C1 segment of cervical spinal cord (tissue), 14 donors: ENCODE measurements at regions not wholly inside any gene's neighbourhood (a gene's known extent, or its start where the extent isn't known, plus 50 kb on each side); places are given as distances from the start of the nearest gene placed in this dataset.
"Not testable (repeated sequence)": the region's sequence is repeated elsewhere in the genome, so short reads cannot be mapped to it uniquely, and the experiment has no call there.

Experiments used
- DNase-seq, 14 donors: peaks; one replicate each; lab custom pipeline; 2025; lab: John Stamatoyannopoulos, UW

GRCh38 chr3:18556503-18557135 is 131.5 kb upstream of the SATB1 start:
- DNase-seq, result no peak

- no peak for DNase-seq
These were observed 130.9 kb upstream of the SATB1 start for GRCh38 chr3:18556001-18556408.

DNA sequence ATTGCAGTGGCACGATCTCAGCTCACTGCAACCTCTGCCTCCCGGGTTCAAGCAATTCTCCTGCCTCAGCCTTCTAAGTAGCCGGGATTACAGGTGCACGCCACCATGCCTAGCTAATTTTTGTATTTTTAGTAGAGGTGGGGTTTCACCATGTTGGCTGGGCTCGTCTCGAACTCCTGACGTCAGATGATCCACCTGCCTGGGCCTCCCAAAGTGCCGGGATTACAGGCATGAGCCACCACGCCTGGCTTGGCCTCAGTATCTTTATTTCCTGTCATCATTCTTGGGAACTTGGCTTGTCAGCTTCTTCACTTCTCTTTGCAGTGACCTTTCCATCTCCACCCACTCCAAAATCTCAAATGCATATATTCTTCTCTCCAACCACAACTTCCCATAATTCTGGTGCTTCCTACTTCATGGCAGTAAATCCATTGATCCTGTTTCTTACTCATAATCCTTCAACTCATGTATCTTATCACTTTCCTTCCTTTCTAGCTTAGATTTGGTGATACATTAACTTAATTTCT is 127.5 kb upstream of the SATB1 start:
- DNase-seq, result not testable (repeated sequence)

GRCh38 chr3:18546632-18547031 is 121.5 kb upstream of the SATB1 start:
- DNase-seq, result no peak

GRCh38 chr3:18544146-18544545 is 119.0 kb upstream of the SATB1 start:
- no peak for DNase-seq

- no peak for DNase-seq
These were observed 113.5 kb upstream of the SATB1 start for GRCh38 chr3:18538463-18539230.

GRCh38 chr3:18533039-18533438 is 107.9 kb upstream of the SATB1 start:
- no peak for DNase-seq

- DNase-seq, result no peak
These were observed 106.5 kb upstream of the SATB1 start for GRCh38 chr3:18531662-18532061.

GRCh38 chr3:18529631-18530030 is 104.5 kb upstream of the SATB1 start:
- no peak for DNase-seq

GRCh38 chr3:18527691-18528090 is 102.6 kb upstream of the SATB1 start:
- no peak for DNase-seq

GRCh38 chr3:18526667-18527066 is 101.5 kb upstream of the SATB1 start:
- no peak for DNase-seq

GRCh38 chr3:18516170-18516569 is 91.0 kb upstream of the SATB1 start:
- not testable (repeated sequence) for DNase-seq

- no peak for DNase-seq
These were observed 88.0 kb upstream of the SATB1 start for GRCh38 chr3:18513091-18513490.

DNA sequence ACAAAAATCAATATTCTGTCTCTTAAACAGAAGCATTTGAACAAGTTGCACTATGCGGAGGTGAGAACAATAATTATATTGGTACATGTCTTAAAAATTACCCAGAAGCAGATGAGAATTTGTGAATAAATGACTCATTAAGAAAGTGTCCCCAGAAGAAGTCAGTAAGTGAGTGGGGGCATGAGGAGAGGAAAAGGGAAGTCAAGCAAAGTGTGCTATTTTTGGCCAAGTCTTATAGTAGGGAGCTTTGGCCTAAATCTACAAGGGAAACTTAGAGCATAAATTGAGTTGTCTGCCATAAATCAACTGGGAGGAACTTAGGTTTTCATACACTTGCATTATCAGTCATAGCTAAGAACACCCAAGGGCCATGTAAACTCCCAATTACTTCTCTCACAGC is 86.9 kb upstream of the SATB1 start:
- no peak for DNase-seq

DNA sequence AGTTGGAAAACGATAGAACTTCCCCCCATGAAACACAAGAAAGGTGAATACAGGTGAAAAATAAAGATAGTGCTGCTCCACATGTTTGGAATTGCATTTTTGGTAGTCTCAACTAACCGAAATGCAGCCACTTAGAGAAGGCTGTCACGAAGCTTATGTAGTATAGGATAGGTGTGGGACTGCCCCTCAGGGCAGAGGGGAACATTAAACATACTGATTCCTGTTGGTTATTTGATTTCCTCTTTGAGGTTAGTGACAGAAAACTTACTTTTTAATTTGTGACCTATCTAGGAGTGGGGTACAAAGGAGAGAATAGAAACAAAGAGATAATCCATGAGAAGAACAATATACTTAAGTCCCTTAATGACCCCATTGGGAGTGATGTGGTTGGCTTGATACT is 85.8 kb upstream of the SATB1 start:
- DNase-seq, result no peak

GRCh38 chr3:18507333-18507732 is 82.2 kb upstream of the SATB1 start:
- DNase-seq, result no peak

- no peak for DNase-seq
These were observed 79.9 kb upstream of the SATB1 start for GRCh38 chr3:18505056-18505455.

DNA sequence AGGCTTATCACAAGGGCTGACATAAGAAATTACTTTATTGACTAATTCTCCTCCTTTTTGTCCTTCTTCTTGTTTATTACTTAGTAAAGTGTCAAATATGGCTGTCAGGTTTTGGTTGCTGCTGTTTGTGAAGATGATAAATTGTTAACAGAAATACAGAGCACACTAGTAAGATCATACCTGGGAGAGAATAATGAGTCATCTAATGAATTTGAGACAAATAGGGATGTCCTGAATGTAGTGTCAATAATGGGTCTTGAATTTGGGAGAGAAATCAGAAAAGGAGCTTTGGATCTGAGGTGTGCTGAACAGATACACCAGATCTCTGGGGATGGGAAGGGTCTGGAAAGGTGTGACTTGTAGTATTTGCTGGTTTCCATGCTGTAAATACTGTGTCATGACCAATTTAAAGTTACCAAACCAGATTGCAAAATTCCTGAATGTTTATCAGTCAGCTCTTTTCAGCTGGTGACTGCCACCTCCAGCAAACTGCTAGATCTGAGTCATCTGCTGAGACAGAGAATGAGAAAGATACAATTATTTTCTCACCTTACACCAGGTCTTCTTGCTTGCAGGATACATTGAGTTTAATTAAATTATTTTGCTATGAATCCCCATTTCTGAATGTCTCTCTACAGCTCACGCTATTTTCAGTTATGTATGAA is 76.7 kb upstream of the SATB1 start:
- DNase-seq, result no peak

- no peak for DNase-seq
These were observed 75.2 kb upstream of the SATB1 start for GRCh38 chr3:18500322-18500721.

- DNase-seq, result no peak
These were observed 74.2 kb upstream of the SATB1 start for GRCh38 chr3:18499301-18499700.

DNA sequence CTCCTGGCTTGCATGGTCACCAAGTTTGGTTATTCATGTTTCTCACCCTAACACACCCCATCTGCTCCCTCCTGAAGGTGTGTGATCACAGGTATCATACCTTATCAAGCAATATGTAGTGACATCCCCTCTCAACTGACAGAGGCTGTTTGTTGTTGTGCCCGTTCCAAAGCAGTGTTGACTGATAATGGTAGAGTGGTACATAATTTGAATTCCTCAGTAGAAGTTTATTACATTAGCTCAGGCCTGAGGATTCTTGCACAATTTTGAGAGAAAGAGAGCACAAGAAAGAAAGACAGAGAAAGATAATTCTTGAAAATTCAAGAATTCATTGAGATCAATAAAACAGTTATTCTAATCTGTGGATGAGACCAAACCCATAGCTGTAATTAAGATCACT is 69.1 kb upstream of the SATB1 start:
- no peak for DNase-seq

GRCh38 chr3:18489939-18490338 is 64.8 kb upstream of the SATB1 start:
- DNase-seq, result no peak

GRCh38 chr3:18483226-18483625 is 58.1 kb upstream of the SATB1 start:
- no peak for DNase-seq
